ENCODE measurements at regions not wholly inside any gene's neighbourhood (a gene's known extent, or its start where the extent isn't known, plus 50 kb on each side); places are given as distances from the start of the nearest gene placed in this dataset.

GRCh38 chr16:9521749-9522370 lies 430.4 kb downstream of the HAPSTR1 start:
- DNase-seq (ENCODE audit: low read depth in 2 of 2): no peak

GRCh38 chr16:9522614-9523013 lies 431.2 kb downstream of the HAPSTR1 start:
- no peak for DNase-seq (ENCODE audit: low read depth in 2 of 2)

GRCh38 chr16:9523994-9524393 lies 432.6 kb downstream of the HAPSTR1 start:
- DNase-seq (ENCODE audit: low read depth in 2 of 2): no peak

GRCh38 chr16:9525037-9525436 lies 433.6 kb downstream of the HAPSTR1 start:
- no peak for DNase-seq (ENCODE audit: low read depth in 2 of 2)

- no peak for DNase-seq (ENCODE audit: low read depth in 2 of 2)
Measured at GRCh38 chr16:9526791-9527190, 435.3 kb downstream of the HAPSTR1 start.

GRCh38 chr16:9527976-9528375 lies 436.5 kb downstream of the HAPSTR1 start:
- no peak for DNase-seq (ENCODE audit: low read depth in 2 of 2)

- no peak for DNase-seq (ENCODE audit: low read depth in 2 of 2)
Measured at GRCh38 chr16:9528511-9529079, 437.2 kb downstream of the HAPSTR1 start.

GRCh38 chr16:9533042-9533441 lies 441.6 kb downstream of the HAPSTR1 start:
- no peak for DNase-seq (ENCODE audit: low read depth in 2 of 2)

- DNase-seq (ENCODE audit: low read depth in 2 of 2): no peak
Measured at GRCh38 chr16:9534759-9535158, 443.3 kb downstream of the HAPSTR1 start.

GRCh38 chr16:9536905-9537304 lies 445.5 kb downstream of the HAPSTR1 start:
- DNase-seq (ENCODE audit: low read depth in 2 of 2): no peak

- DNase-seq (ENCODE audit: low read depth in 2 of 2): no peak
Measured at GRCh38 chr16:9539346-9539745, 447.9 kb downstream of the HAPSTR1 start.

GRCh38 chr16:9541723-9542122 lies 450.3 kb downstream of the HAPSTR1 start:
- no peak for DNase-seq (ENCODE audit: low read depth in 2 of 2)

- no peak for DNase-seq (ENCODE audit: low read depth in 2 of 2)
Measured at GRCh38 chr16:9542165-9542755, 450.8 kb downstream of the HAPSTR1 start.

GRCh38 chr16:9545522-9546437 lies 454.3 kb downstream of the HAPSTR1 start:
- DNase-seq (ENCODE audit: low read depth in 2 of 2): no peak

- DNase-seq (ENCODE audit: low read depth in 2 of 2): no peak
Measured at GRCh38 chr16:9546438-9546786, 455.0 kb downstream of the HAPSTR1 start.

GRCh38 chr16:9549487-9549886 lies 458.0 kb downstream of the HAPSTR1 start:
- DNase-seq (ENCODE audit: low read depth in 2 of 2): no peak

- DNase-seq (ENCODE audit: low read depth in 2 of 2): no peak
Measured at GRCh38 chr16:9555051-9555450, 463.6 kb downstream of the HAPSTR1 start.

- DNase-seq (ENCODE audit: low read depth in 2 of 2): no peak
Measured at GRCh38 chr16:9556949-9557665, 465.7 kb downstream of the HAPSTR1 start.

GRCh38 chr16:9557713-9558112 lies 466.3 kb downstream of the HAPSTR1 start:
- DNase-seq (ENCODE audit: low read depth in 2 of 2): no peak

GRCh38 chr16:9566099-9566498 lies 474.7 kb downstream of the HAPSTR1 start:
- no peak for DNase-seq (ENCODE audit: low read depth in 2 of 2)

- no peak for DNase-seq (ENCODE audit: low read depth in 2 of 2)
Measured at GRCh38 chr16:9567666-9568065, 476.2 kb downstream of the HAPSTR1 start.

GRCh38 chr16:9568261-9568660 lies 476.8 kb downstream of the HAPSTR1 start:
- DNase-seq (ENCODE audit: low read depth in 2 of 2): no peak

All from stimulated activated CD4-positive, alpha-beta T cell treated with anti-CD3 and anti-CD28 coated beads, Interleukin-15, amount 100 ng/mL, for 48 hours (primary cell).